Suppressor macrophage treated with lipopolysaccharide for 4 hours (primary cell): ENCODE measurements at regions not wholly inside any gene's neighbourhood (a gene's known extent, or its start where the extent isn't known, plus 50 kb on each side); places are given as distances from the start of the nearest gene placed in this dataset.

ENCODE experiments used
- DNase-seq: peaks from one replicate; pipeline ENCODE4 v3.0.0-alpha.2; 2020

- DNase-seq: no peak
These were observed 60.3 kb upstream of the SP4 start for GRCh38 chr7:21367537-21367936.

DNA sequence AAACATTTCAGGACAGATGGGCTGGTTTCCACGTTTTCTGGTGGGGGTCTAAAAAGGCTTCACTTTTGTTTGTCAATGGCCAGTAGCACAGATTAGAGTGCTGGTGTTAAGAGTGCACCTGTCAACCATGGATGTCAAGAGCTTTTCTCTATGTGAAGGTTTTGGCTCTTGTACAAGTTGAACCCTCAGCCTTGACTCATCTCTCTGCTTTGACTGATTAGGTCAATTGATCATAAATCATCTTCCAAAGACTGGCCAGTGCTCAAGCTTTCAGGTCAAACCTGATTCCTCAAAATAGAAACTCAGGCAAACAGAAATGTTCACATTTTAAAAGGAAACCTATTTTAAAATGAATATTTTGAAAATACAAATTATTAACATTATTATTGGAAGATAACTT is 59.6 kb upstream of the SP4 start:
- no peak for DNase-seq

DNA sequence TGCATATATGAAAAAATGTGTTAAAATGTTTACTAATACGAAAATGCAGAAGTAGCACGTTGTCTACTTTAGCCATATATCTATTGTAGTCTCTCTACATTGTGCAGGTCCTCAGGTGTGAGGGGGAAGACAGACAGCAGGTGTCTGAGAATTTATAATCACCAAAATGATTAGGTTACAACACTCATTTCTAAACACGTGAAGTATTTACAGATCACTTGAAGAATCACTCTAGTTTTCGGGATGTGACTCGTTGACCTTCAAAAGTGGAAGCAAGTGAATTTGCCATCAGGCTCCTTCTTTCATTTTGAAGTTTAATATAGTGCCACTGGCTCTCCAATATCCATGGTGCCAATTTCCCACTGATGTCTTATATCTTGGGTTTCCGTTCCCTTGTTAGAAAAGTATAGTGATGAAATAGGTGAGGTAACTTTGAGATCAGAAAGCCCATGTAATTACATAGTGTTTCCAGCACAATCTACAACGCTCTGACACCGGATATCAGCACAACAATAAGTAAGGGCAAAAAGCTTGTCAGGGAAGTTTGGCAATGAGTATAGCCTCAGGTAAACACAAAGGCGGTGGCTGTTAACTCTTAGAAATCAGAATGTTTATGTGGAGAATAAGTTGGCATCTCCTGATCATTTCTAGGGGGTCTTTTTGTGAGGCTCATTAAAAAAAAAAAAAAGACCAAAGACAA is 57.5 kb upstream of the SP4 start:
- DNase-seq: peak; percentile 12

GRCh38 chr7:21371360-21371759 is 56.5 kb upstream of the SP4 start:
- DNase-seq: no peak

GRCh38 chr7:21373031-21373430 is 54.9 kb upstream of the SP4 start:
- no peak for DNase-seq

GRCh38 chr7:21374134-21374533 is 53.7 kb upstream of the SP4 start:
- DNase-seq: no peak

GRCh38 chr7:21377545-21377944 is 50.3 kb upstream of the SP4 start:
- DNase-seq: no peak
